ENCODE measurements at regions not wholly inside any gene's neighbourhood (a gene's known extent, or its start where the extent isn't known, plus 50 kb on each side); places are given as distances from the start of the nearest gene placed in this dataset.

DNA sequence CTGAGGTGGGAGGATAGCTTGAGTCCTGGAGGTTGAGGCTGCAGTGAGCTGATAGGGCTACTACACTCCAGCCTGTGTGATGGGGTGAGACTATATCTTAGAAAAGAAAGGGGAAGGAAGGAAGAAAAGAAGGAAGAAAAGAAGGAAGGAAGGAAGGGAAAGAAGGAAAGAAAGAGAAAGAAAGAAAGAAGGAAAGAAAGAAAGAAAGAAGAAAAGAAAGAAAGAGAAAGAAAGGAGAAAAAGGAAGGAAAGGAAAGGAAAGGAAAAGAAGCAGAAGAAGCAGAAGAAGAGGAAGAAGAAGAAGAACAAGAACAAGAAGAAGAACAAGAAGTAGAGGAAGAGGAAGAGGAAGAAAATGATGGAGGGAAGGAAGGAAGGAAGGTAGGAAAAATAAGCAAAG is 1130.2 kb upstream of the MAP3K7 start:
- TF ChIP-seq POLR2A (IDR thresholded peaks at IDR 0.05) (no peak), CTCF (IDR thresholded peaks at IDR 0.05) (no peak)

Measured in thyroid gland (tissue), 4 donors.